Testis (tissue), 2 donors: ENCODE measurements at regions not wholly inside any gene's neighbourhood (a gene's known extent, or its start where the extent isn't known, plus 50 kb on each side); places are given as distances from the start of the nearest gene placed in this dataset.
"Not testable (repeated sequence)": the region's sequence is repeated elsewhere in the genome, so short reads cannot be mapped to it uniquely, and the experiment has no call there.

Experiments
- CTCF ChIP-seq, 3 experiments: fragments of 450-650 bp in 2 of 3; fragments of 200-600 bp in 1 of 3; sonication (generic) in 1 of 3; IDR thresholded peaks; one replicate each; pipeline ENCODE4 v1.5.1; 2016 to 2019; ENCODE audit warnings: antibody characterized with exemption in 3 of 3, mild to moderate bottlenecking in 2 of 3, moderate library complexity in 1 of 3
- POLR2A ChIP-seq: fragments of 450-650 bp; IDR thresholded peaks from one replicate; pipeline ENCODE4 v1.6.1; 2017; ENCODE audit warnings: antibody characterized with exemption, mild to moderate bottlenecking, moderate library complexity

- not testable (repeated sequence) for TF ChIP-seq POLR2A; CTCF (IDR thresholded peaks at IDR 0.05)
Measured at GRCh38 chr7:63561911-63562310, 436.7 kb upstream of the ZNF722 start.
